Right renal cortex interstitium (tissue), 3 donors: ENCODE measurements at regions not wholly inside any gene's neighbourhood (a gene's known extent, or its start where the extent isn't known, plus 50 kb on each side); places are given as distances from the start of the nearest gene placed in this dataset.

Experiments used
- DNase-seq, 3 donors: peaks; one replicate each; pipeline ENCODE4 v3.0.0-alpha.2; 2013; ENCODE audit warnings: low read depth in 3 of 3, low spot score in 2 of 3

DNA sequence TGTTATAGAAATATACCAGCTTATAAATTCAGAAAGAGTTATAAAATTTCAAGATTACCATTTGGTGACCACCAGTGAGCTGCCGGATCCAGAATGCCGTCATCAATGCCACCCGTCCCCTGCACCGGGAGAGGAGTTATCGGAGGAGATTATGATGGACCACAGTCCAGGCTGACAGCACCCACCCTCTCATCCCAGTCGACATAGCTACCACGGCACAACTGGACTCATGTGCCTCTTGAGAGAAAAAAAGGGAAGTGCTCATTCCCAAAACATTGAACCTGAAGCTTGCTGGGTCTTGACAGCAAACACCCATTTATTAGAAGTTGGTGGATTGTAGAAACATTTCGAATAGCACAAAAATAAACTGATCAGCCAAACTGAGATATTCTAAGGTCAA lies 1331.5 kb downstream of the TBC1D22A start:
- DNase-seq: no peak

DNA sequence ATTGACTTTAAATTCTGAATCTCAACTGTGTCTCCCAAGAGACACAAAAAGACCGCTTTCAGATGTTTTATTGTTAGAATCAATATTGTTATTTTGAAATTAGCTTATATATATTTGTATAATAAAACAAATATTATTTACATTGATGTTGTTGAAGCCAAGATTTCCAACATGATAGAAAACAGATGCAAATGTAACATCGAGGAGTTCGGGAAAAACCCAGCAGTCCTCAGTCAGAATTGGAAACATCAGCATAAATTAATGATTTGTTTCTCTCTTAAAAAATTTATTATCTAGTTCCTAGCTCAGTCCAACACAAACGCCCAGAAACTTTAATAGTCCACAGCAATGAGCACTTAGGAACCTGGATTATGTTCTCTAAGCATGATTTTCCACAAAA lies 1330.4 kb downstream of the TBC1D22A start:
- DNase-seq: no peak

DNA sequence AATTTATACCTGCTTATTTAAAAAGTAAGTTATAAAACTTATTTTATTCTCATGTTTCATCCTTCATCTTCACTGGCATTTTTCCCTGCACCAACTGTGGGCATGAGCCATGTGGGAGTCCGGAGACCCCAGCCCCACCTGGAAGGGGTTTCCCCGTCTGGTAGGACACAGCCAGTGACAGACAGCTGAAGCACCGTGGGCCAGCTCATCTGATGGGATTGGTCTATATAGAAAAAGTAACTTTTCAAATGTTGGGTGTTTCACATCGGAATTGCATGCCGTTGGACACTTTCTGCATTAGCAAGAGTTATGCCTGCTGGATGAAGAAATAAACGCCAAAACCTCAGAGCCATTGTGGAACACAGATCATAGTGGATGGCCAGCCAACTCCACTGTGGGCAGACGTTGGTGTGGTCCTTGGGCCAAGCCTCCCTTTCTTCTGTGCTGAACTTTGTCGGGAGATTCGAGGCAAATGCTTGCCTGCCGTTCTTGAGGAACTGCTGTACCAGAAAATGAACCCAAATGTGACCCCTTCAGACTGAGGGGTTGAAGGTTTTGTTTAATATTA lies 1329.3 kb downstream of the TBC1D22A start:
- DNase-seq: no peak

DNA sequence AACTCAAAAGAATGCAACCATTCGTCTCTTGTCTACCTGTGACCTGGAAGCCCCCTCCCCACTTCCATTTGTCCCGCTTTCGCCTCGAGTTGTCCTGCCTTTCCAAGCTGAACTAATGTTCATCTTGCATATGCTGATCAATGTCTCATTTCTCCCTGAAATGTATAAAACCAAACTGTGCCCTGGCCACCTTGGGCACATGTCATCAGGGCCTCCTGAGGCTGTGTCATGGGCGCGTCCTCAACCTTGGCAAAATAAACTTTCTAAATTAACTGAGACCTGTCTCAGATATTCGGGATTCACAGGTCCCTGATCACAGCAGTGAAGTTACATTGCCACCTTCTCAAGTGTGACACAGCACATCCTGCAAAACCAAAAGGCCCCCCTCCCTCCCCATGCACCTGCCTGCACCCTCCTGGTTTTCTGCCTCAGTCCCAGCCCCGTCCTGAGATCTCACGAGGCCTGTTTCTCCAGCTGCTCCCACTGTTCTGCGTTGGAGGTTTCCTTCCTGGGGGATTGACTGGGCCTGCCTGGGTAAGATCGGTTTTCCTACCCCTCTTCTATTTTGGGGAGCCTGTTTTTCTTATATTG lies 1328.7 kb downstream of the TBC1D22A start:
- no peak for DNase-seq

DNA sequence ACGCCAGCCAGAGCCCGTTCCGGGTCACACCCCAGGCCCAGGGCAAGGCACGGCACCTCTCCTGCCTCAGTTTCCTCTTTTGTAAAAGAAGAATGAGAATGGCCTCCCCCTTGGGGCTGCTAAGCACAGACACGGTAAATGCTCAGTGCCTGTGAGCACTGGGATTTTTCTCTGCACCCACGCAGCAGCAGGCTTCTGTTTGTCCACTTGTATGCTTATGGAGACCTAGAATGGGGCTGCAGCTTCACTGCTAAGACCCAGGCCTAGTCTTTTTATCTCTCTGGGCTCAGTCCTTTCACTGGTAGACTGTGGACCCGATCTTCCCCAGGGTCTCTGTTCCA lies 1327.9 kb downstream of the TBC1D22A start:
- no peak for DNase-seq

DNA sequence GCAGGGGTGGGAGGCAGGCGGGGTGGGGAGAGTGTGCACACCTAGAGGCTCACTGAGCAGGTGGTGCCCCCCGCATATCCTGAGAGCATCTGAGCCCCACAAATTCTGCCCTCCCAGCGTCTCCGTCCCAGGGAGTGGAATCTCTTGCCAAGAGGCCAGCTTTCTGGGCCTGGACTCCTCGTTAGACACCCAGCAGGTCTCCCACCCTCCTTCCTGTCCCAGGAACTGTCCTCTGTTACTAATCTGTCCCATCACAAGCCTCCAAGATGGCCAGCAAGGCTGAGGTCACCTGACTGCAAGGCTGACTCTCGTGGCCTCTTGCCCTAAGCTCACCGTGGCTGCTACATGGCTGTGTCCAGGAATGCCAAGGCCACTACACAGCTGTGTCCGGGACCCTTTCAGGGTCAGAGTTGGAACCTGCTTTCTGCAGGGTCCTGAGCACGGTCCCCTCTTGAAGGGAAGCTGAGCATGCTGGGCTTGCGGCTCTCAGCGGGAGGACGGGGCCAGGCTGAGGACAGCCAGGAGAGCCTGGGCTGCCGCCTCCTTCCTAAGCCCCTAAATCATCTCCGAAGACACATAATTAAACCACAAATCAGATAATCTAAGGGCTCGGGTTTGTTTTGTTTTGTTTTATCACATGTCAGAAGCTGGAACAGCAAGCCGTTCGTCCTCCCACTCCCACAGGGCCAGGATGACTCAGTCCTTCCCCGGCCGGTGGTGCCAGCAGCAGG lies 1327.3 kb downstream of the TBC1D22A start:
- DNase-seq: peak; percentile 64 to 72 (median 69)

DNA sequence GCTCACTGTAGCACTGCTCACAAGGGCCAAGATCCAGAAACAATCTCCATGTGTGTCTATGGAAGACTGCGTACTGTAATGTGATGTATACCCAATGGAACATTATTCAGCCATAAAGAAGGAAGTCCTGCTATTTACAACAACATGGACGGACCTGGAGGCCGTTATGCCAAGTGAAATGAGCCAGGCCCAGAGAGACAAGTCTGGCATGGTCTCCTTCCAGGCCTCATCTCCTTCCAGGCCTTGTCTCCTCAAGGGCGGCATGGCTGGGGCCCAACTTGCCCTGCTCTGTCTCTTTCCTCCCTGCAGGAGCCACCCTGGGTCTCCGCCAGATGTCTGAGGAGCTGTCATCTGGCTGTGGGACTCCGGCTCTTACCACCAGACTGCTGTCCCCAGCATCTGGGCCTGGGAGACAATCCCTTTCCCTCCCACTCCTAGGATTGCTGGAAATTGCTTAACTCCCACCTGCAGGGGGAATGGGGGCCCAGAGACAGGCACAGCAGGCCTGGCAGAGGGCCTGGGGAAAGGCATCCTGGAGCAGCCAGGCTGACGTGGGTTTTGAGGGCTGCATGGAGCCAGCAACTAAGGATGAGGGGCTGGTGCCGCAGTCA lies 1326.6 kb downstream of the TBC1D22A start:
- DNase-seq: no peak

DNA sequence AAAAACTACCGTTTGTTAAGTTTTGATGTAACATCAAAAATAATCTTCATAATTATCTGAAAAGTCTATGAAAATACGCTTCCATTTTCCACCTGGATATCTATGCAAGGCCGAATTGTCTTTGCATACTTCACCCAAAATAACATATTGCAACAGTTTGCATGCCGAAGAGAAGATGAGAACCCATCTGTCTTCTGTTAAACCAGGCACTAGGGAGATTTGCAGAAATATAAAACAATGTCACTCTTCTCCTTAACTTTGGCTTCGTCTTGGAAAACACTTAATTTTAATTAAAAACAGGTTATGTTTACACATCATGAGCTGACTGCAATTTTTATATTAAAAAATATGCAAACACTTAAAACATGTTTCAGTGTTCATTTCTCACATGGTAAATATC lies 1325.8 kb downstream of the TBC1D22A start:
- no peak for DNase-seq

DNA sequence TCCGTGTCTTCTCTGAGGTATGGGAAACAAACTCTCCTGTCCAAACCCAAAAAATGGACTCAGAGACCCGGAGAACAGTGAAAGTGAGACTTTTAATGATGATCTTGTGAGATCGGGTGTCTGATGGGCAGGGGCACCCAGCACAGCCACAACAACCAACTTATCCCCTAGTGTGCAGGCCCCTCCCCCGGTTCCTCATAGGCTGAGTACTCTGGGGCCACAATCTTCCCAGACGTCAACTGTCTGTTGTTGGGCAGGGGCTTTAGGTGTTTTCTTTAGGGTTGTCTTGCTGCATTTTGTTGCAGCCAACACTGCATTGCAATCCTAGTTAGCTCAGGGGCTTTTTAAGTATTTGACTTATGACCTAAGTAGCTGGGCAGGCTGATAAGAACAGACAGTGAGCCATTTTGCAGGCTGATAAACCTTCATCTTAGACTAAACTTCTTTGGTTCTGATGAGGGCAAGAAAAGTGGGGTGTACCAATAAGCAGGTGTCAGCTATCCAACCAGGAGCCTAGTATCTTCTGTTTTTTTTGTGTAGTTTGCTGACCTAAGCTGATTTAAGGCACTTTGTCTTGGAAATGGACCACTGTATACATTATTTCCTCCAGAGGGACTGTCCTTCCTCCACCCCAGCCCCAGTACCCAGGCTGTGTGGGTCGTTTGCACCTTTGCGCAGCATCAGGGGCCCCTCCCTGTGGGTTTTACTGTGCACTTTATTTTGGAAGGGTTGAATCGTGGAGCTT lies 1323.6 kb downstream of the TBC1D22A start:
- no peak for DNase-seq

DNA sequence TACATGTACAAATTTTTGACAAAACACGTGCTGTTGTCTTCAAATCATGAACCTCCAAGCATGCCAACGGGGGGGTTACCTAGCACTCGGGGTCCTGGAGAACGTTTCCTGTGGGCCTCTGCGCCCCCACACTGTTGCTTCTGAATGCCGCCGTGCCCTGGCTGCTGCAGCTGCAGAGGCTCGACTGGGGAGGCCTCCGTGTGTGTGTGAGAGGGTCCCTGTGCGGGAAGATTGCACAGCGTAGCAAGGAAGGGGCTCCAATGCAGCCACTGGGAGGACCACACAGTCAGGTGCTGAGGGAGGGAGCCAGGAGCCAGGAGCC lies 1322.2 kb downstream of the TBC1D22A start:
- DNase-seq: no peak

DNA sequence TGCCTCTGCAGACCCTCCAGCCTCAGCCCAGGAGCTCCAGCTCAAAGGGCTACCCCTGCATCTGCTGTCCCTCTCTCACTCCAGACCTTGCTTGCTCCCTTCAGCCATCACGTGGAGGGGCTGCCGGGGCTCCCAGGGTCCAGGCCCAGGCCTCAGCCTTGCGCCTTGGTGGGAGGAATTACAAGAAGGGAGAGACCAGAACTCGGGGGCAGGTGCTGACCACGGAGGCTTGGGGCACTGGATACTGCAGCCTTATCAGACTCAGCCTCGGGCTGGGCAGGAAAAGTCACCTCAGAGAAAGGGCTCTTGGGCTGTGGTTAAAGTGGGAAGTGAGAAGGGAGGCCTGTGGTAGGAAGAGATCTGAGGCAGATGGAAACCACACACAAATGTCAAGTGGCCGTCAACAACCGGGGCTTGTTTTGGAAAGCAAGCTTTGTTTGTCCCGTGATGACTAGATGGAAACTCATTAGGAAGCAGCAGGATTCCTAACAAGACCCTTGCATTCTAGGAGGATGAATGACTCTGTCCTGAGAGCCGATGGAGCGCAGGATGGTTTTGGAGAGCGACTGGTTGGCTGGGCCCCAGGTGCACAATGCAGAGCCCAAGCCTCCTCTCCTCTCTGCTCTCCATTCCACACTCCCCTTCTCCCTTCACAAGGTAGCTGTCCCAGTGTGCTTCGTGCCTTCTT lies 1321.7 kb downstream of the TBC1D22A start:
- DNase-seq: no peak

DNA sequence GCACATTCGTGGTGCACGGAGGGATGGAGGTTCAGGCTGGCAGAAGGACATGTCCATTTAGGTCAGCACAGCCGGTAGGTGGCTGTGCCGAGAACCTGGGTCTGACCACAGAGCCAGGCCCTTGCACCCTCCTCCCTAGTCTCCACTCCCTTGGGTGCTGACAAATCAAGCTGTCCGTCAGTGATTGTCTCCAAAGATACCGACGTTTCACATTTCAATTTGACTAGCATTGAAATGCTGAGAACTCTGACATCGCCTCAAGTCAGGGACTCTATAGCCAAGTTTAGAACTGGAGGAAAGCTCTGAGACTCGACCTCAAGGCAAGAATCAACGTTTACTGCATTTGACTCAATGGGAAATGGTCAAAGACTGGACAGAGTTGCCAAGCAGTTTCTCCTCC lies 1321.1 kb downstream of the TBC1D22A start:
- no peak for DNase-seq

DNA sequence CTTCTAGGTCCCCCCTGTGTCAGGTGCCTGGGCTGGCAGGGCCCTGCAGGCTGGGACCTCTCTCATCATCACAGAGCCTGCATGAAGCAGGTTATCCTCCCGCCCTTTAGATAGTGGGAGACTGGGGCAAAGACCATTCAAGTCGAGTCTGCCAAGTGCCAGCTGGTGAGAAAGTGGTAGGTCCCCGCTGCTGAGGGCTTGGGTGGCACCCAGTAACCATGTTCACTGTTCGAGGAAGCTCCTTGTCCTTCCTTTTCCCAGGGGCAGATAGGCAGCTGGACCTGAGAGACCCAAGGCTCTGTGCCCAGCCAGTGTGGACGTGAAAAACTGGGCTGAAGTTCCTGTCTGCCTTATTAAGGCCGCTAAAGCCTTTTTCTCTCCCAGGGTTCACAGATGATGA lies 1319.8 kb downstream of the TBC1D22A start:
- no peak for DNase-seq

DNA sequence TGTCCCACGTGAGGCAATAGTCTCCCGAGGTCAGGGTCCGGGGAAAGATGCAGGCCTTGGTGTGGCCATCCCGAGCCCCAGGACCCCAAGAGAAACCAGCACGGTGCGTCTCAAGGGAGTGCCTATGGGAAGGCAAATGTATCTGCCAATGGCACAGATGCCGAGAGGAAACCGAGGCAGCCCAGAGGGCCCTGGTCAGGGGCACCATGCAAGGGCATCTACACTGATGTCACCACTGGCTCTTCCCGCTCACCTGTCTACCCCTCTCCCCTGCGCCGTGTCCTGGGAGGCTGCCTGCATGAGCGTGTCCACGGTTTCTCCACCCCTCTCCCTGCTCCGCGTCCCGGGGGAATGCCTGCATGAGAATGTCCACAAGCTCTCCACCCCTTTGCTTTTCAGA lies 1318.8 kb downstream of the TBC1D22A start:
- no peak for DNase-seq

DNA sequence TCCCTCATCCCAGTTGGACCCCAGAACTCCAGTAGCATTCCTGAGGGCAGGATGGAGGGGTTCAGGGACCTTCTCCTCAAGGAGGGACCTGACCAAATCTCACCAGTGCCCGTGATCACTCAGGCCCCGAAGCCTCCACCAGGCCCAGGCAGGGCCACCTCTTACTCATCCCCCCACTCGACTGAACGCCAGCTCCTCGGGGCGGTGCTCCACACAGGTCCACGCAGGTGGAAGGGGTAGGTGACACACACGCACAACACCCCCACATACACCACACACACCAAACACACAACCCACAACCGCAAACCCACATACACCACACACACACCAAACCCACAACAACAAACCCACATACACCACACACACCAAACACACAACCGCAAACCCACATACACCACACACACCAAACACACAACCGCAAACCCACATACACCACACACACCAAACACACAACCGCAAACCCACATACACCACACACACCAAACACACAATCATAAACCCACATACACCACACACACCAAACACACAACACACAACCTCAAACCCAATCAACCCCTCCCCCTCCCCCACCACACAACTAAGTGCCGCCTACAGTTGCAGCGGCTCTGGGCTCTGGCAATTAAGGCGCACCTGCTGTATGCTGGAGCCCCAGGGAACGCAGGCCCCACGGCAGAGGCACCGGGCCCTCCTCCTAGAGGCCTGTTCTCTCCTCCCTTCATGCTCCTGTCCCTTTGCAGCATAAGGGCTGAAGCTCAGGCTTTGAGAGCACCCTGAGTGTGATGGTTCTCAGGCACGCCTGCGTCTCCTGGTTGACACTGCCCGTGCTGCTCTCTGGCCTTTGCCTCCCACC lies 1318.1 kb downstream of the TBC1D22A start:
- no peak for DNase-seq

DNA sequence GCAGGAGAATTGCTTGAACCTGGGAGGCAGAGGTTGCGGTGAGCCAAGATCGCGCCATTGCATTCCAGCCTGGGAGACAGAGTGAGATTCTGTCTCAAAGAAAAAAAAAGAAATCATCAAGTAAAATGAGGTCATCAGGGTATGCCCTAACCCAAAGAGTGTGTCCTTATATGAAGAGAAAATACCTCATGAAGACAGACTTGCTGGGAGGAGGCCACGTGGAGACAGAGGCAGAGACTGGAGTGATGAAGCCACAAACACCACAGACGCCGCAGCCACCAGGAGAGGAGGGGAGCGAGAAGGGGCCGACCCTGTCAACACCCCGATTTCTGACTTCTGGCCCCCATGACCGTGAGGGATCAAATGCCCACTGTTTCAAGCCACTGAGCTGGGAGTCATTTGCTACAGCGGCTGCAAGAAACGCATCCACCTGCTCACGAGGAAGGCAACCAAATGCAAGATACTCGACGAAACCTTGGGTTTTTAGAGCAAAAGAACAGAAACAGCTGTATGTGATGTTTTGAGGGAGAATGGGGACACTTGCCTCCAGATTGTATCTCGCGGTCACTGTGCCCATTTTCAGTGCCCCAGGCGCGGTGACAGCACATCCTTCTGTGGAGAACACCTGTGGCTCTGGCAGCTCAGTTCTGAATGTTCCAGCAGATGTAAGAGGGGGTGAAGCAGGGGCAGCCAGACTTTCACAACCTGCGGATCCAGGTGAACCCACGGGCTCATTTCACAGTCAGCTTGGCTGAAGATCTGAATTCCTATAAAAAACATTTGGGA lies 1317.2 kb downstream of the TBC1D22A start:
- DNase-seq: no peak

DNA sequence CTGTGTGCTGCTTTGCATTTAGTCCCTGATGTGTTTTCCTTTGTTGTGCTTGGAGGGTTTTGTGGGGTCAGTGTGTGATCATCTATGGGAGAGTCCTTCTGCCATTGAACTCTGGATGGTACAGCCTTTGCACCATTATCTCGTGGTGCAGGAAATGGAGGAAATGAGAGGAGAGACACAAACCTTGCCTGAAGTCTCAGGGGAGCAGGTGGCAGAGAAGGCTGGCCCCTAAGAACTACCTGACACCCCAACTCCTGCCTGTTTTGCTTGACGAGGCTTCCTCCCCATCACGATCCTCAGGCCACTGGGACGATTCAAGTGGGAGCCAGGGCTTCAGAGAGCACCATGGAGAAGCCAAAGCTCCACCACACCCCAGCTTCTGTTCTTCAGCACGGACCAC lies 1316.4 kb downstream of the TBC1D22A start:
- DNase-seq: no peak

DNA sequence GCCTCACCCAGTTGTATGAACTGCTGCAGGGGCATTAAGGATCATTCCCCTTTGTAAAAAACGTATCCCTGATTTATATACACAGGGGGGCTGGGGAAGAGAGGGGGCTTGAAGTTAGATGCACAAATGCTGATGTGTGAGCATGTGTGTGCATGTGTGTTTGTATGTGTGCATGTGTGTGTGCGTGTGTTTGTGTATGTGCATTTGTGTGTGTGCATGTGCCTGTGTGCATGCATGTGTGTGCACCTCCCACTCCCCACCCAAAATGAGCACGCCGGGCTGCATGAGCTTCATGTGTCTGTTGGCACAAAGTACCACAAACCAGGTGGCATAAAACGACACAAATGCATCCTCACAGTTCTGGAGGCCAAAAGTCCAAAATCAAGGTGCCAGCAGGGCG lies 1315.2 kb downstream of the TBC1D22A start:
- no peak for DNase-seq

DNA sequence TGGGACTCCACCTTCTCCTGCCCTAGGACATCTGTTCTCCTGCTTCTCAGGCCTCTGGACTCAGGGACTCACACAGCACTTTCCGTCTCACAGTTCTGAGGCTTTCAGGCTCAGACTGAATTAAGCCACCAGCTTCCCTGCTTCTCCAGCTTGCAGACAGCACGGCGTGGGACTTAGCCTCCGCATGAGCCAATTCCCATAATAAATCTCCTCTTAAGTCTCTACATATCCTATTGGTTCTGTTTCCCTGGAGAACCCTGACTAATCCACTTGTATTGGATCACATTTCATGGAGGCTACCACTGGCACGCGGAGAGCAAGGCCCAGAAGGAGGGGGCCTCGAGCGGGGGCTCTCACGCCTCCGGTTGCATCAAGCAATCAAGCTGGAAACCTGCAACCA lies 1313.6 kb downstream of the TBC1D22A start:
- DNase-seq: no peak
